H9 (cell line): ENCODE measurements at regions not wholly inside any gene's neighbourhood (a gene's known extent, or its start where the extent isn't known, plus 50 kb on each side); places are given as distances from the start of the nearest gene placed in this dataset.

ENCODE experiments used
- DNase-seq: peaks from one replicate; pipeline ENCODE4 v3.0.0-alpha.2; 2017
- H2AFZ ChIP-seq: one replicate; pipeline ENCODE4 v1.6.1; 2013; ENCODE audit warnings: mild to moderate bottlenecking, low read length, control low read depth, moderate library complexity
- H2AK5ac ChIP-seq: 2 replicates; pipeline ENCODE4 v1.6.1; 2013; ENCODE audit warnings: low read length, control low read depth, mixed read lengths; ENCODE audit not compliant: insufficient read length
- H2BK120ac ChIP-seq: one replicate; pipeline ENCODE4 v1.6.1; 2013; ENCODE audit warnings: low read depth, mild to moderate bottlenecking, low read length, control low read depth, inconsistent platforms; ENCODE audit not compliant: poor library complexity, severe bottlenecking
- H2BK12ac ChIP-seq: 2 replicates; pipeline ENCODE4 v1.6.1; 2013; ENCODE audit warnings: low read length, control low read depth, mixed read lengths, low read depth; ENCODE audit not compliant: insufficient read length
- H2BK15ac ChIP-seq: 2 replicates; pipeline ENCODE4 v1.6.1; 2013; ENCODE audit warnings: low read depth, low read length, control low read depth
- H2BK20ac ChIP-seq: one replicate; pipeline ENCODE4 v1.6.1; 2013; ENCODE audit warnings: low read depth, mild to moderate bottlenecking, low read length, control low read depth, inconsistent platforms; ENCODE audit not compliant: poor library complexity, severe bottlenecking
- H2BK5ac ChIP-seq: 2 replicates; pipeline ENCODE4 v1.6.1; 2013; ENCODE audit warnings: low read length, control low read depth, mixed read lengths; ENCODE audit not compliant: insufficient read length
- H3K14ac ChIP-seq: 2 replicates; pipeline ENCODE4 v1.6.1; 2013; ENCODE audit warnings: low read length, control low read depth; ENCODE audit not compliant: insufficient read depth
- H3K18ac ChIP-seq: 2 replicates; pipeline ENCODE4 v1.6.1; 2013; ENCODE audit warnings: low read depth, mild to moderate bottlenecking, mixed read lengths, low read length, control low read depth; ENCODE audit not compliant: insufficient read length
- H3K23ac ChIP-seq: 2 replicates; pipeline ENCODE4 v1.6.1; 2013; ENCODE audit warnings: low read length, control low read depth, mixed read lengths, low read depth; ENCODE audit not compliant: insufficient read length
- H3K23me2 ChIP-seq: 2 replicates; pipeline ENCODE4 v1.6.1; 2013; ENCODE audit warnings: low read depth, mild to moderate bottlenecking, mixed read lengths, low read length, control low read depth; ENCODE audit not compliant: insufficient read length, poor library complexity, severe bottlenecking
- H3K27ac ChIP-seq: 2 replicates; pipeline ENCODE4 v1.5.1; 2013; ENCODE audit warnings: low read length, control low read depth, mixed read lengths, low read depth; ENCODE audit not compliant: insufficient read length
- H3K27me3 ChIP-seq: 2 replicates; pipeline ENCODE4 v1.6.1; 2013; ENCODE audit warnings: low read length, control low read depth, inconsistent platforms; ENCODE audit not compliant: insufficient read depth
- H3K4ac ChIP-seq: 2 replicates; pipeline ENCODE4 v1.6.1; 2013; ENCODE audit warnings: low read depth, mild to moderate bottlenecking, control low read depth, inconsistent platforms, low read length, moderate library complexity
- H3K4me1 ChIP-seq: 2 replicates; pipeline ENCODE4 v1.6.1; 2013; ENCODE audit warnings: low read length, control low read depth, inconsistent platforms; ENCODE audit not compliant: insufficient read depth
- H3K4me2 ChIP-seq: 2 replicates; pipeline ENCODE4 v1.6.1; 2013; ENCODE audit warnings: low read length, control low read depth, mixed read lengths; ENCODE audit not compliant: insufficient read length, insufficient read depth
- H3K56ac ChIP-seq: 2 replicates; pipeline ENCODE4 v1.6.1; 2013; ENCODE audit warnings: low read depth, mild to moderate bottlenecking, mixed read lengths, low read length, control low read depth; ENCODE audit not compliant: insufficient read length
- H3K79me1 ChIP-seq: 2 replicates; pipeline ENCODE4 v1.6.1; 2013; ENCODE audit warnings: low read depth, mild to moderate bottlenecking, moderate library complexity, low read length, control low read depth, inconsistent platforms; ENCODE audit not compliant: insufficient read depth, poor library complexity, severe bottlenecking
- H3K79me2 ChIP-seq: 2 replicates; pipeline ENCODE4 v1.6.1; 2013; ENCODE audit warnings: low read length, control low read depth, inconsistent platforms; ENCODE audit not compliant: insufficient read depth
- H3K9ac ChIP-seq: 2 replicates; pipeline ENCODE4 v1.6.1; 2013; ENCODE audit warnings: low read length, control low read depth, mixed read lengths; ENCODE audit not compliant: insufficient read length; ENCODE audit errors: extremely low read depth
- H3K9me3 ChIP-seq: one replicate; pipeline ENCODE4 v1.6.1; 2013; ENCODE audit warnings: low read depth, low read length, inconsistent platforms; ENCODE audit not compliant: control insufficient read depth
- H3T11ph ChIP-seq: one replicate; pipeline ENCODE4 v1.6.1; 2013; ENCODE audit warnings: mild to moderate bottlenecking, low read length, control low read depth, inconsistent platforms
- H4K20me1 ChIP-seq: one replicate; pipeline ENCODE4 v1.6.1; 2013; ENCODE audit not compliant: control insufficient read depth, insufficient read length, insufficient read depth
- H4K5ac ChIP-seq: 2 replicates; pipeline ENCODE4 v1.6.1; 2013; ENCODE audit warnings: low read depth, mild to moderate bottlenecking, mixed read lengths, low read length, control low read depth; ENCODE audit not compliant: insufficient read length
- H4K8ac ChIP-seq: replicated peaks from 2 replicates; pipeline ENCODE4 v1.6.1; 2013; ENCODE audit warnings: low read length, control low read depth, mixed read lengths, low read depth; ENCODE audit not compliant: insufficient read length
- H4K91ac ChIP-seq: 2 replicates; pipeline ENCODE4 v1.6.1; 2013; ENCODE audit warnings: low read depth, mild to moderate bottlenecking, moderate library complexity, mixed read lengths, low read length, control low read depth; ENCODE audit not compliant: insufficient read length
- H3K27ac Mint-ChIP-seq, 3 experiments: 2 replicates in 2 of 3; 3 replicates in 1 of 3; pipeline ENCODE4 v1.8.0; 2020 to 2021; ENCODE audit warnings: mixed read lengths in 3 of 3, mild to moderate bottlenecking in 1 of 3, moderate library complexity in 1 of 3
- H3K27me3 Mint-ChIP-seq: 2 replicates; pipeline ENCODE4 v1.8.0; 2021; ENCODE audit warnings: low read depth, mild to moderate bottlenecking, moderate library complexity, mixed read lengths
- H3K36me3 Mint-ChIP-seq, 3 experiments: 2 replicates in 2 of 3; 3 replicates in 1 of 3; pipeline ENCODE4 v1.8.0; 2020 to 2021; ENCODE audit warnings: low read depth in 3 of 3, mixed read lengths in 3 of 3; ENCODE audit not compliant: insufficient read depth in 1 of 3
- H3K4me1 Mint-ChIP-seq, 2 experiments: 2 replicates each; pipeline ENCODE4 v1.8.0; 2020; ENCODE audit warnings: mixed read lengths in 2 of 2
- H3K4me3 Mint-ChIP-seq, 2 experiments: 2 replicates in 1 of 2; 3 replicates in 1 of 2; pipeline ENCODE4 v1.8.0; 2020 to 2021; ENCODE audit warnings: mild to moderate bottlenecking in 2 of 2, mixed read lengths in 2 of 2, moderate library complexity in 1 of 2
- H3K9me3 Mint-ChIP-seq, 2 experiments: 2 replicates in 1 of 2; 3 replicates in 1 of 2; pipeline ENCODE4 v1.8.0; 2020; ENCODE audit warnings: mild to moderate bottlenecking in 2 of 2, mixed read lengths in 2 of 2, moderate library complexity in 1 of 2
- WGBS: extraction: QIAGEN DNeasy Blood & Tissue Kit; methylation state at CpG from one replicate; pipeline ENCODE4 v1.1.7; 2013; ENCODE audit warnings: missing lambda C conversion rate, low lambda C conversion rate, mixed read lengths; ENCODE audit not compliant: insufficient read length; ENCODE audit errors: extremely low coverage; 5-methylcytosine and 5-hydroxymethylcytosine counted together
- TF ChIP-seq, protein P1 (sequence below): fragments of 200-600 bp; sonication (generic); conservative IDR thresholded peaks from 3 replicates; pipeline ENCODE4 v1.8.0; 2021; ENCODE audit warnings: antibody characterized with exemption, mild to moderate bottlenecking

DNA sequence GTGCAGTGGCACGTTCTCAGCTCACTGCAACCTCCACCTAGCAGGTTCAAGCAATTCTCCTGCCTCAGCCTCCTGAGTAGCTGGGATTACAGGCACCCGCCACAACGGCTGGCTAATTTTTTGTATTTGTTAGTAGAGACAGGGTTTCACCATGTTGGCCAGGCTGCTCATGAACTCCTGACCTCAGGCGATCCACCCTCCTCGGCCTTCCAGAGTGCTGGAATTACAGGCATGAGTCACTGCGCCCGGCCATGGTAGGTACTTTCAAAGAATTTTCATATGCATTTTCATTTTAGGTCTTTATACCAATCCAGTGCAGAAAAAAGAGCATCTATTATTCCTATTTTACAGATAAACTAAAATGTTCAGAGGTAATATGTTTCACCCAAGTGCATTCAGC lies 411.3 kb upstream of the USP15 start:
- Mint-ChIP-seq H3K27me3 (no peaks in the 10 kb centered on the region), H3K9me3 (peaks cover 0 to under 1% of the 10 kb centered on the region in 2 experiments; a peak in 1 of 5 replicates), H3K4me3 (no peak overlapping the region), H3K4me1 (no peaks in the 10 kb centered on the region), H3K27ac (no peak overlapping the region), H3K36me3 (peaks cover 0 to 2% (median 0%) of the 10 kb centered on the region in 3 experiments; a peak in 1 of 7 replicates)
- Histone ChIP-seq H2BK20ac (no peak overlapping the region), H3K79me1 (no peaks in the 10 kb centered on the region), H3K23me2 (no peaks in the 10 kb centered on the region), H3K27me3 (no peaks in the 10 kb centered on the region), H3K4me2 (no peak overlapping the region), H3K79me2 (no peaks in the 10 kb centered on the region), H3K4ac (no peak overlapping the region), H4K8ac (no peak overlapping the region), H4K91ac (no peak overlapping the region), H3K27ac (no peak overlapping the region), H3K14ac (no peak overlapping the region), H2BK120ac (no peak overlapping the region), H2BK12ac (no peak overlapping the region), H4K20me1 (no peaks in the 10 kb centered on the region), H2AFZ (no peak overlapping the region), H3K9me3 (no peaks in the 10 kb centered on the region), H3K18ac (no peak overlapping the region), H3K9ac (no peak overlapping the region), H2BK15ac (no peak overlapping the region), H3K56ac (no peak overlapping the region), H3T11ph (no peak overlapping the region), H2BK5ac (no peak overlapping the region), H3K4me1 (no peaks in the 10 kb centered on the region), H4K5ac (no peak overlapping the region), H3K23ac (no peak overlapping the region), H2AK5ac (no peak overlapping the region)
- no CpG with 5 or more reads among the region's 7 CpGs for WGBS
- DNase-seq, result no peak
- TF ChIP-seq, protein P1, sequence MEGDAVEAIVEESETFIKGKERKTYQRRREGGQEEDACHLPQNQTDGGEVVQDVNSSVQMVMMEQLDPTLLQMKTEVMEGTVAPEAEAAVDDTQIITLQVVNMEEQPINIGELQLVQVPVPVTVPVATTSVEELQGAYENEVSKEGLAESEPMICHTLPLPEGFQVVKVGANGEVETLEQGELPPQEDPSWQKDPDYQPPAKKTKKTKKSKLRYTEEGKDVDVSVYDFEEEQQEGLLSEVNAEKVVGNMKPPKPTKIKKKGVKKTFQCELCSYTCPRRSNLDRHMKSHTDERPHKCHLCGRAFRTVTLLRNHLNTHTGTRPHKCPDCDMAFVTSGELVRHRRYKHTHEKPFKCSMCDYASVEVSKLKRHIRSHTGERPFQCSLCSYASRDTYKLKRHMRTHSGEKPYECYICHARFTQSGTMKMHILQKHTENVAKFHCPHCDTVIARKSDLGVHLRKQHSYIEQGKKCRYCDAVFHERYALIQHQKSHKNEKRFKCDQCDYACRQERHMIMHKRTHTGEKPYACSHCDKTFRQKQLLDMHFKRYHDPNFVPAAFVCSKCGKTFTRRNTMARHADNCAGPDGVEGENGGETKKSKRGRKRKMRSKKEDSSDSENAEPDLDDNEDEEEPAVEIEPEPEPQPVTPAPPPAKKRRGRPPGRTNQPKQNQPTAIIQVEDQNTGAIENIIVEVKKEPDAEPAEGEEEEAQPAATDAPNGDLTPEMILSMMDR, result no peak
